ENCODE measurements at regions not wholly inside any gene's neighbourhood (a gene's known extent, or its start where the extent isn't known, plus 50 kb on each side); places are given as distances from the start of the nearest gene placed in this dataset.
"Not testable (repeated sequence)": the region's sequence is repeated elsewhere in the genome, so short reads cannot be mapped to it uniquely, and the experiment has no call there.

GRCh38 chr6:157176-157575, 135.1 kb upstream of the DUSP22 start:
- DNase-seq (ENCODE audit: low read depth, low spot score); H3K36me3 ChIP-seq (ENCODE audit: control insufficient read depth in 2 of 2, insufficient read depth in 2 of 2, low read length in 1 of 2); H3K27me3 ChIP-seq (replicated peaks in 1 of 2; ENCODE audit: control insufficient read depth in 2 of 2, insufficient read depth in 2 of 2, low read length in 1 of 2); H4K20me1 ChIP-seq (ENCODE audit: control insufficient read depth, insufficient read depth); H2AFZ ChIP-seq (ENCODE audit: control insufficient read depth, low read depth, low read length); in situ Hi-C loops (cut with MboI); H3K79me2 ChIP-seq (ENCODE audit: control insufficient read depth, insufficient read depth, low read length); H3K9me3 ChIP-seq (replicated peaks; ENCODE audit: control insufficient read depth, insufficient read depth, low read length); FAIRE-seq; POLR2A ChIA-PET; BruUV-seq (replicated peaks); intact Hi-C loops (cut with micrococcal nuclease; ENCODE audit: unreplicated experiment); H3K9ac ChIP-seq (ENCODE audit: control insufficient read depth, insufficient read depth, low read length): not testable (repeated sequence)
- Histone ChIP-seq H3K27ac (ENCODE audit: control insufficient read depth, insufficient read depth) (peak overlapping the region; percentile 20), H3K4me2 (ENCODE audit: control insufficient read depth, insufficient read depth) (peak overlapping the region; percentile 27; the same call in 1 of the 2 replicates), H3K4me3 (0 out of 2 replicates have a peak overlapping the region, but pooled peaks have one; percentile 30), H3K4me1 (ENCODE audit: control insufficient read depth, insufficient read depth, low read length) (peaks cover 44% of the 10 kb centered on the region)
- ChIA-PET CTCF (interaction anchor here (1.0 to 7.5 kb wide), 5 partner anchors 9 to 73 kb away, joined by 3 to 107 read pairs (median 4); no protein-coding TSS in a partner anchor), RAD21 (ENCODE audit: unreplicated experiment) (interaction anchor here (1.4 kb wide), 1 partner anchor 10 kb away, joined by 5 read pairs; no protein-coding TSS in a partner anchor), SMC1A (ENCODE audit: uncharacterized antibody, unreplicated experiment) (interaction anchor here (1.5 to 5.1 kb wide), 2 partner anchors 12 to 31 kb away, joined by 4 to 39 read pairs; no protein-coding TSS in a partner anchor)
- TF ChIP-seq CTCF (IDR thresholded peaks at IDR 0.05 in 2 of 3, conservative IDR thresholded peaks at IDR 0.05 in 1 of 3; ENCODE audit: control insufficient read depth in 2 of 3, extremely low read depth in 1 of 3, insufficient read depth in 1 of 3, low read depth in 3 of 3, low read length in 3 of 3) (peak; percentile 34 to 46 (median 41); a peak in 4 of 6 replicates), RAD21 (IDR thresholded peaks at IDR 0.05; ENCODE audit: insufficient read depth, low read depth, low read length) (peak; percentile 38)
- 2% methylated on average over 4 of the region's 4 CpGs for WGBS (ENCODE audit: insufficient coverage, insufficient replicate concordance, low lambda C conversion rate, missing lambda C conversion rate)
- peak; percentile 60 for ATAC-seq

GRCh38 chr6:161657-162056, 130.6 kb upstream of the DUSP22 start:
- in situ Hi-C loops (cut with MboI); H3K4me1 ChIP-seq (ENCODE audit: control insufficient read depth, insufficient read depth, low read length); DNase-seq (ENCODE audit: low read depth, low spot score); H3K4me2 ChIP-seq (ENCODE audit: control insufficient read depth, insufficient read depth); intact Hi-C loops (cut with micrococcal nuclease; ENCODE audit: unreplicated experiment); POLR2A ChIA-PET; H3K9ac ChIP-seq (ENCODE audit: control insufficient read depth, insufficient read depth, low read length); ATAC-seq; H3K36me3 ChIP-seq (ENCODE audit: control insufficient read depth in 2 of 2, insufficient read depth in 2 of 2, low read length in 1 of 2); SMC1A ChIA-PET (ENCODE audit: uncharacterized antibody, unreplicated experiment); H3K4me3 ChIP-seq; FAIRE-seq; RAD21 ChIA-PET (ENCODE audit: unreplicated experiment); H4K20me1 ChIP-seq (ENCODE audit: control insufficient read depth, insufficient read depth); H3K9me3 ChIP-seq (replicated peaks; ENCODE audit: control insufficient read depth, insufficient read depth, low read length); BruUV-seq (replicated peaks); H2AFZ ChIP-seq (ENCODE audit: control insufficient read depth, low read depth, low read length); H3K79me2 ChIP-seq (ENCODE audit: control insufficient read depth, insufficient read depth, low read length); CTCF ChIA-PET; H3K27ac ChIP-seq (ENCODE audit: control insufficient read depth, insufficient read depth); H3K27me3 ChIP-seq (replicated peaks in 1 of 2; ENCODE audit: control insufficient read depth in 2 of 2, insufficient read depth in 2 of 2, low read length in 1 of 2): not testable (repeated sequence)
- 72% methylated on average over 2 of the region's 2 CpGs for WGBS (ENCODE audit: insufficient coverage, insufficient replicate concordance, low lambda C conversion rate, missing lambda C conversion rate)
